Stimulated activated CD8-positive, alpha-beta memory T cell treated with anti-CD3 and anti-CD28 coated beads, Interleukin-7, amount 100 ng/mL, for 4 hours (primary cell): ENCODE measurements at regions not wholly inside any gene's neighbourhood (a gene's known extent, or its start where the extent isn't known, plus 50 kb on each side); places are given as distances from the start of the nearest gene placed in this dataset.

Experiments
- DNase-seq, 2 donors: peaks; one replicate each; pipeline ENCODE4 v3.0.0-alpha.2; 2020; ENCODE audit warnings: low read depth in 2 of 2

GRCh38 chr1:5571438-5571837, 420.8 kb downstream of the NPHP4 start:
- no peak for DNase-seq

GRCh38 chr1:5570931-5571330, 421.3 kb downstream of the NPHP4 start:
- no peak for DNase-seq

GRCh38 chr1:5568321-5568720, 423.9 kb downstream of the NPHP4 start:
- no peak for DNase-seq

- no peak for DNase-seq
Observed at GRCh38 chr1:5567839-5568238, 424.4 kb downstream of the NPHP4 start.

GRCh38 chr1:5566924-5567323, 425.3 kb downstream of the NPHP4 start:
- DNase-seq = no peak

GRCh38 chr1:5565281-5566125, 426.7 kb downstream of the NPHP4 start:
- no peak for DNase-seq

GRCh38 chr1:5564578-5565257, 427.5 kb downstream of the NPHP4 start:
- DNase-seq = no peak

- no peak for DNase-seq
Observed at GRCh38 chr1:5563861-5564577, 428.2 kb downstream of the NPHP4 start.

- no peak for DNase-seq
Observed at GRCh38 chr1:5562769-5563168, 429.5 kb downstream of the NPHP4 start.

GRCh38 chr1:5562331-5562730, 429.9 kb downstream of the NPHP4 start:
- DNase-seq = no peak

- no peak for DNase-seq
Observed at GRCh38 chr1:5559078-5559477, 433.1 kb downstream of the NPHP4 start.

GRCh38 chr1:5555853-5556252, 436.4 kb downstream of the NPHP4 start:
- no peak for DNase-seq

- DNase-seq = no peak
Observed at GRCh38 chr1:5554784-5555183, 437.4 kb downstream of the NPHP4 start.

GRCh38 chr1:5554111-5554510, 438.1 kb downstream of the NPHP4 start:
- no peak for DNase-seq

- DNase-seq = no peak
Observed at GRCh38 chr1:5552787-5553484, 439.3 kb downstream of the NPHP4 start.

- no peak for DNase-seq
Observed at GRCh38 chr1:5551274-5551975, 440.8 kb downstream of the NPHP4 start.

GRCh38 chr1:5548266-5548665, 444.0 kb downstream of the NPHP4 start:
- no peak for DNase-seq

GRCh38 chr1:5543235-5543634, 449.0 kb downstream of the NPHP4 start:
- no peak for DNase-seq

- no peak for DNase-seq
Observed at GRCh38 chr1:5532811-5533210, 459.4 kb downstream of the NPHP4 start.

GRCh38 chr1:5526822-5527551, 465.2 kb downstream of the NPHP4 start:
- DNase-seq = no peak

- DNase-seq = no peak
Observed at GRCh38 chr1:5526385-5526750, 465.9 kb downstream of the NPHP4 start.
